Globus pallidus (tissue), 1 donor: ENCODE measurements at regions not wholly inside any gene's neighbourhood (a gene's known extent, or its start where the extent isn't known, plus 50 kb on each side); places are given as distances from the start of the nearest gene placed in this dataset.
A peak's percentile ranks its signal among the peaks of the same experiment; 100 is the strongest.

Experiments used
- DNase-seq: peaks from one replicate; pipeline ENCODE4 v3.0.0-alpha.2; 2015; ENCODE audit warnings: low spot score

DNA sequence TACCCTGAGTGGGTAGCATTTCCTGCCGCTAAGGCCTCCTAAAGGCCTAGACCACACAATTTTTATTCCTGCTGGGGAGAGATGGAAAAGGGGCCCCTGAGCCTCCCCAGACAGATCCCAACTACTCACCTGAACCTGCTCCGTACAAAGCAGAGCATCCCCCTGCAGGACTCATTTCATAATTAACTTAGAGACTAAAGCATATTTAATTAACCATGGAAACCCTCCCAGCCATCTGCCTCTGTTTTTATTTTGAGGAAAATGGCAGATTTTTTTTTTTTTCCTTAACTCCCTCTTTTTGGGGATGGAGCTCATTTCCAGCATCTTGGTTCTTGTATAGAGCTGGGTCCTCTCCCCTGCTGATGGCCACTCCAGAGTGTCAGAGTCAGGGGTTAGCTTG is 96.5 kb upstream of the CRHR1 start:
- no peak for DNase-seq

DNA sequence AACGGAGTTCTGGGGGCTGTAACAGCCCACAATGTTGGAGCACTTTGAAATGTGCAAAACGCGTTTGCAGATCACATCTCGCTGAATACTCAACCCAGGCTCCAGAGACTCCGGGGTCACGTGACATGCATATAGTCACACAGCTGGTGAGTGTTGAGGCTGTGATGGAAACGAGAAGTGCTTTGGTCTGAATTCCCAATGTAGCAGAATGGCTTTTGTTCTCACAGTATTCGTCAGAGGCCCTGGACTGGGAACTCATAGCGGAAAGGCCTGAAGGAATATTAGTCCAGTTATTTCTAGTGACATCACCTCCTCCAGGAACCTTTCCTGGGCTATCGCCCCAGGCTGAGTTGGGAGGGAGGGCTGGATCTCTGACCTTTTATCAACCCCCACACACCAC is 95.8 kb upstream of the CRHR1 start:
- DNase-seq: peak; percentile 53

DNA sequence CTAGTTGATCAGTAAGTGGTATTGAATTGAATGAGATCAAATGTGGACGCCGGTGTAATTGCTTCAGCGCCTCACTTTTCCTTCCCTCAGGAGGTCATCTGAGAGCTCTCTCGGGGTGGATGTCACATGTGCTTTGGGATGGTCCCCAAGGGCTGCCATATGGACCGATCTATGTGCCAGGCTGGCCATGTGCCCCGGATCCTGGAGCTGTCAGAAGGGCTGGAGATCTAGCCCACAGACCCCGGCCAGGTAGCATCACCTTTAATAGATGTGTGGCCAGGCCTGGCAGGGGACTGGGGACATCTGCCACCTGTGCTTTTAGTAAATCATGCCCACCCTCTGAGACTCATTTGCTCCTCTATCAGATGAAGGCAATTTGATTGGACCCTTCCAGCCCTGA is 95.3 kb upstream of the CRHR1 start:
- DNase-seq: no peak

DNA sequence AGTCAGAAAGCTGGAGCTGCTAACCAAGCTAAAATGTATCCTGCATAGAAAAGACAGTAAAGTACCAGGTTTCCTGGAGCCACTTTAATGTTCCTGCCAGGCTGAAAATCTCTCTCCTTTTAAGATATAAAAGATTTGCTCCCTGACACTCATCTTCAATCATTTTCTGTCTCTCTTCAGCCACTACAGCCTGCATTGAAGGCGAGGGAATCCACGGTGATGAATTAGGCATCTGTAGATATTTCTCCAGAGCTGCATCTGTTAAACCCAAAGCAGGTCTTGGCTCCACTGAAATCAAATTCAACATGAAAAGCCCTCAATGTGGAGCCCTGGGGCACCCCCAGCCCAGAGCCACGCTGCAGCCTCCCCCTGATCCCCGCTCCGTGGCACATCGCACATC is 94.7 kb upstream of the CRHR1 start:
- DNase-seq: no peak

DNA sequence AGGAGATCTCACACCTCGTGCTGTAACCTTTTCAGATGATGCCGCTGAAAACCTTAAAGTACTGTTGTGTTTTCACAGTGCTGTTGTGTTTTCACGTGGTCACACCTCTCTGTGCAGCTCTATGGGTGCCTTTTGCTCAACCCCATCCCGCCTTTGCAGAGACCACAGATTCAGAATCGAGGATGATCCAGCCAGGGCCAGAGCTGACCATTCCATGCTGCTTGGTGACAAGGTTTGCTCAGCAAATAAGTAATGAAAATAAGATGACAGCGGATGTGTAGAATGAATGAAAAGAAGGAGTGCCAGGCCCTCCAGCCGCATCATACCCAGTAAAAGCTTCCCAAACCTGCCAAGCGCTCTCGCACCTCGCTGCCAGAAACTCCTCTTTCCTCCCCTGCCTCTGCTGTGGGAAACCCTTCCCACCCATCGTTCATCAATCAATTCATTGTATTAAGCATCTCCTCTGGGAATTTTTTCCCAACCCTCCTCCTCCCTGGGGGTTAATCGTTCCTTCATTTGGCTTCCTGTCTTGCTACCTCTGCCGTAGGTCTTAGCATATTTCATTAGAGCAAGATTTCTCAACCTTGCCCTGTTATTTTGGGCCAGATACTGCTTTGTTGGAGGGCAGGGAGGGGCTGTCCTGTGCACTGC is 93.4 kb upstream of the CRHR1 start:
- no peak for DNase-seq

DNA sequence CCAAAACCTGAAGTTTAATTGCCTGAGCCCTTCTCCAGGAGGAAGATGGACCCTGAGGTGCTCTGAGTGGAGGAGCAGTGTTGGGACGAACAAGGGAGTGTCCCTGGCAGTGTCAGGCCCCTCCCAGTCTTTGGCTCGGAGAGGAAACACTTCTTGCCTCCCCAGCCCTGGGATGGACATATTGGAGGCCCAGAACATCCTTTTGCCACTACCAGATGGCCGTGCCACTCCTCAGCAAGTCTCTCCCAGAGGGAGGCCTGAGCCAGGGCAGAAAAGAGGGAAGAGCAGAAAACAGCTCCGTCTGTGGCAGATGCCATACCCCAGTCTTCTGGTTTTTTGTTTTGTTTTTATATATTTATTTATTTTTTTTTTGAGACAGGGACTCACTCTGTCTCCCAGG is 91.5 kb upstream of the CRHR1 start:
- no peak for DNase-seq

- DNase-seq: no peak
Observed at GRCh38 chr17:45693792-45694191, 90.3 kb upstream of the CRHR1 start.

DNA sequence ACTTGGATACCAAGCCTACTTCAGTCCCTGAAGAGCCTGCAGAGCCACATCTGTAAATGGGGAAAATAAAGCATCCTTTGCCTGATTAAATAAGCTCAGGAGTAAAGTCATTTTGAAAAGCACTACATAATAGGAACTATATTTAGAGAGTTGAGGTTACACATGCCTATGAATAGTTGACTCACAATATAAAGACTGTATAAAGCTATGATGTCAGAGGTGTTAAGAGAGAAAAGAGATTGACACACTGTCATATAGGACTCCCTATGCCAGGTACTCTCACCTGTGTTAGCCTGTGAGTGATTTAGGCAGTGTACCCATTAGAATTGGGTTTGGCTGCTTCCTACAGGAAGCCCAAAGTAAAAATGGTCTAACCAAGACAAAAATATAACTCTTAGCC is 87.7 kb upstream of the CRHR1 start:
- DNase-seq: no peak

- no peak for DNase-seq
Observed at GRCh38 chr17:45697076-45697475, 87.0 kb upstream of the CRHR1 start.

DNA sequence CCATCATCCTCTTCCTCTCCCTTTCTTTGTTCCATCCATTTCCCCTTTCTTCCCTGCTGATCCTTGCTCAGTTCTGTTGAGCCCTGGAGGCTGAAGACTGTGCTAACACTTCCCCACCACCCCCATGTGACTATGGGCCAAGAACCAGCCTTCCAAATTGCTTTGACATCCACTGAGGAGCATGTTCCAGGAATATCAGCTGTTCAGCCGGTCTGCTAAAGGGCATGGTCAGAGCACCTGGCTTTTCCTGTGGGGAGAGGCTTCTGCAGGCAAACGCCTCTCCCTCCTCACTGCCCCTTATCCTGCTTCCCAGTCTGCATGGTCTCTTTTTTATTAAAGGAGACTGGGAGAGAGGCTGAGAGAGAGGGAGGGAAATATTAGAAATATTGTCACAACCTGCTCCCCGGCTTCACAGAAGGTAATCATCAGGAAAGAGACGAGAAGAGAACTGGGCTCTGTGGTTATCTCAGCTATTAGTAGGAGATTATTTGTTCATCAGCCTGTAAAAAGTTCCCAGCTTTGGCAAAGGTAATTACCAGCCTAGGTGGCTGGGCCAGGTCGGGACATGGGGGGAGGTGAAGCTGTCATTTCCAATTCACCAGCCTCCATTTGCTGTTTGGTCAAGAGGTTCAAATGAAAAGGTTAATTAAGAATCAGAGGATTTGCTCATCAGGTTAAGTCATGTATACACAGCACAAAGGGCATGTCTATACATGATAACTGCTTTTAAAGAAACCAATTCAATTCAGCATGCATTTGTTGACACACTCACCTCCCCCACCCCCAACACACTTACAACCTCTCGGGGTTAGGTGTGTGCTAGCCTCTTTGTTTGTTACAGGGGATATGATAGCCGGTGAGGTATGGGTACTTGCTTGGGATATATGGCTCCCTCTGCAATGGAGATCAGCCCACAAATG is 83.7 kb upstream of the CRHR1 start:
- DNase-seq: no peak

GRCh38 chr17:45702666-45703266 is 81.4 kb upstream of the CRHR1 start:
- DNase-seq: no peak

GRCh38 chr17:45703348-45703747 is 80.8 kb upstream of the CRHR1 start:
- no peak for DNase-seq

- DNase-seq: no peak
Observed at GRCh38 chr17:45703806-45704205, 80.3 kb upstream of the CRHR1 start.

DNA sequence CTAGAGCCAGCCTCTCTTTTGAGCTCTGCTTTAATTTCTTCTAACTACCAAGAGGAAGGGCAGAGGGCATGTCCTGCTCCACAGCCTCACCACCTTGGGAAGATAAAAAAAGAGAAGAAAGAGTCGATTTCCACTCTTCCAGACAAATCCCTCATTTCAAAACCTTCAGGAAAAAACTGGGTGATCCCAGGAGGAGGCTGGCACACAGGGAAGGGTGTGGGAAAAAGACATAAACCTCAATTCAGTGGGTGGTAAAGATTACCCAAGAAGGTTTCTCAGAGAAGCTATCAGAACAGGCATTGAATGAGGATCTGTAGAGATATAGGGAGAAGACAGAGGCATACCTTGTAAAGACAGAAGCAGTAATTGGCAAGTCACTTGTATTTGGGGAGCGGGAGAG is 79.9 kb upstream of the CRHR1 start:
- no peak for DNase-seq

DNA sequence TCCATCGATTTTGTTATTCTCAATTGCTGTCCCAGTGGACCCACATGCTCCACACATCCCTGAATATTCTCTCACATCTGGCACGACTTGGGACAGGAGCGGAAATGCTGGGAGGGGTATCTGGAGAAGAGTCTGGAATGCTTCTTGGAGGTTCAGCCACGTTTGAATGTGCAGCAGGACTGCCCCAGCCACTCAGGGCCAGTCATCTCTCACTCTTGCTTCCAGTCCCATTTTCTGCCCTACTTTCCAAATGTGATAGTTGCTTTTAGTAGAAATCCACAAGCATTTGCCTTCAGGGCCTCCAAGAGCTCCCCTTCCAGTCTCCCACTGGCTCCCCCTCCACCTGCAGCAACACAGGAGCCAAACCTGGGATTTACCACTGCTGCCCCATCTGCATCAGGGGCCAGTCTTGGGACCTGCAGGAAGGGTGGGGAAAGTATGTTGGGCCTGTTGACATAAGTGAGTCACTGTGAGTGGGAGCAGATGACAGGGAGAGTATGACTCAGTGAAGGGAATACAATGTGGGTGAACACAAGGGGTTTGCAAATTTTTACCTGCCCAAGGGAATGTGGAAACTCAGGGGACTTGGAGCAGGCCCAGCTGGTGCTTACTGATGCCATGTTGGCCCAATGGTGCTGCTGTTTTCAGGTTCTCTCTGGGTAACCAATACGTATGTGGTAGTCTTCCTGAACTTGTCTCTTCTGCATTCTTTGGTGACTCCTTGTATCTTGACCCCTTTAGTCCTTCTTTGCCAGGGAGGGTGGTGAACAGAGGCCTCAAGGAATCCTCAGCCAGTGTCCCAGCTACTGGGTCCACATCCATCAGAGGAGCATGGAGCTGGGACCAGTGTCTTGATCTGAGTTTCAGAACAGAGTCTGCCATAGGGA is 78.8 kb upstream of the CRHR1 start:
- DNase-seq: no peak

GRCh38 chr17:45706033-45706432 is 78.1 kb upstream of the CRHR1 start:
- DNase-seq: no peak

DNA sequence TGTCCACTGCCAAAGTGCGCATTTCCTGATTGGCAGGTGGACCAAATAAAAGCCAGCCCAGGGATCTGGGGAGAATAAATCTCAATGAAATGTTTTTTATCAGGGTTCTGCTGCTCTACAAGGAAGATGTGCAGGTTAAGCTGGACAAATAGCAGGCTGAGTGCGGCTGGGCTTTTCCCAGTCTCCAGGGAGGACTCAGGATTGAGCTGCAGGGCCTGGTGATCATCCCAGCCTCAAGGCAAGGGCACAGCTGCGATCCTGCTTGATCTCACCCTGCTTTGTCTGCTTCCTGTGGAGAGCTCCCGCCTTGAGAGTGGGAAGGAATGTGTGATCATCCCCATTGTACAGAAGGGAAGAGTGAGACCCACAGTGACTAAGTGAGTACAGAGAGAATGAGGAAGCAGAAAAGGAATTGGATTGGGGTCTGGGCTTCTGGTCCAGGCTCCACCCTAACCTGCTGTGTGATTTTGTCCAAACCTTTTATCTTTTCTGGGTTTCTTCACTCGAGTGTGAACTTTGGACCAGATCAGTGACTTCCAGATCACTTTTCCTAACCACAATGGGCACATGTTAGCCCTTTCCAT is 75.3 kb upstream of the CRHR1 start:
- DNase-seq: no peak

GRCh38 chr17:45709728-45710288 is 74.3 kb upstream of the CRHR1 start:
- DNase-seq: no peak

- no peak for DNase-seq
Observed at GRCh38 chr17:45715787-45716186, 68.3 kb upstream of the CRHR1 start.

- no peak for DNase-seq
Observed at GRCh38 chr17:45718791-45719190, 65.3 kb upstream of the CRHR1 start.

DNA sequence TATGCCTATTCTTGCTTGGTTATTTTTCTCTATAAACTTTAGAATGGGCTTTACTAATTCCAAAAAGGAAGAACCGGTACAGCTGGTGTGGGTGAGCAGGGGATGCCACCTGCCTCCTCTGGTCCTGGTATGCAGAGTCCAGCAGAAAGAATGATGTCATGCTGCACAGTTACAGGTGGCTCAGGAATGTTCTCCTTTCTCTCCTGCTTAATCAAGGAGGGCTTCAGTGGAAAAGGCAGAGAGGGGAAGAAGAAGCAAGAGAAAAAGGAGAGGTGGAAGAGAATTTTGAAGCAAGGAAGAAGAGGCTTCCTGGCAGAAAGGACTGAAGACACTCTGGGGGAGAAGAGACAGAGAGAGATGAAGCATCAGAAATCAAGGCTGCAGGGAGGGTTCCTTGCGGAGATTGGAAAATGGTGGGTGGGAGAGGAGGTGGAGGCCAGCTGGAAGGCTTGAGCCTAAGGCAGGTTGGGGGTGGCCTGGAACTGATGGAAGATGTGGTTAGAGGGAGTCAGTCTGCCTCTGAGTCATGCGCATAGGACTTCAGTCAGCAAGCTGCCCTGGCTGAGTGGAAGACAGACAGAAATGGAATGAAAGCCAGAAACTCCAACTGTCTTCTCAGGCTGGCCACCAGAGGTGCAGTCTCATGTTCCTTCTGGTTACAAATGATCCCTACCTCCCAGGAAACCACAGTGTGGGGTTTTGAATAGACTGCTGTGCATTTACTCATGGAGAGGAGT is 64.6 kb upstream of the CRHR1 start:
- DNase-seq: no peak
